Activated T-cell treated with anti-CD3 and anti-CD28 coated beads for 24 hours (primary cell): ENCODE measurements at regions not wholly inside any gene's neighbourhood (a gene's known extent, or its start where the extent isn't known, plus 50 kb on each side); places are given as distances from the start of the nearest gene placed in this dataset.
"Not testable (repeated sequence)": the region's sequence is repeated elsewhere in the genome, so short reads cannot be mapped to it uniquely, and the experiment has no call there.

Experiments used
- DNase-seq: peaks from one replicate; pipeline ENCODE4 v3.0.0-alpha.2; 2020; ENCODE audit warnings: low read depth

DNA sequence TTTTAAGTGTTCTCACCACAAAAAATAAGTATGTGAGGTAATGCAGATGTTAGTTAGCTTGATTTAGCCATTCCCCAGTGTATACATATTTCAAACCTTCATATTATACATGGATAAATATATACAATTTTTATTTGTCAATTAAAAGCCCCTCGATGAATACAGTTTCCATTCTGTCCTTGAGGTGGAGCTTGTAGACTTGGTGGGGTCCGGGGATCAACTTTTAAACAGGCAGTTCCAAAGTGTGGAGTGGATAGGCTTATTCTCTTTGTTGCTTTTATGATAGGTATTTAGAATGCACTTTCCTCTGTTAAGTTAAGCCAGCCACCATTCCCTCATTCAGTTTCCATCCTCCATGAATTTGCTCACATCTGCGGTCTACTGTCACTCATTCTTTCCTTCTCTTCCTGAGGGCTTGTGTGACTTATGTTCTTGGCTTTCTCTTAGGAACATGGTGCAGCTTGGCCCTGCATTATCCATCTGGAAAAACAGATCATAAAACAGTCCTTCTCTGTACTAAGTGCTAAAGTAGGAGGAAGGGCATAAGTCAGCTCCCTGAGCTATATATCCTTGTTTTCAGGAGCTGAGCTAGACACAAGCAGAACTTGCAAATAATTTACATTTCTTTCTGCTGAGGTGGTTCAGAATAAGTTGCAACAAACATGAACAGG is 149.1 kb downstream of the NFKBIZ start:
- DNase-seq, result no peak

DNA sequence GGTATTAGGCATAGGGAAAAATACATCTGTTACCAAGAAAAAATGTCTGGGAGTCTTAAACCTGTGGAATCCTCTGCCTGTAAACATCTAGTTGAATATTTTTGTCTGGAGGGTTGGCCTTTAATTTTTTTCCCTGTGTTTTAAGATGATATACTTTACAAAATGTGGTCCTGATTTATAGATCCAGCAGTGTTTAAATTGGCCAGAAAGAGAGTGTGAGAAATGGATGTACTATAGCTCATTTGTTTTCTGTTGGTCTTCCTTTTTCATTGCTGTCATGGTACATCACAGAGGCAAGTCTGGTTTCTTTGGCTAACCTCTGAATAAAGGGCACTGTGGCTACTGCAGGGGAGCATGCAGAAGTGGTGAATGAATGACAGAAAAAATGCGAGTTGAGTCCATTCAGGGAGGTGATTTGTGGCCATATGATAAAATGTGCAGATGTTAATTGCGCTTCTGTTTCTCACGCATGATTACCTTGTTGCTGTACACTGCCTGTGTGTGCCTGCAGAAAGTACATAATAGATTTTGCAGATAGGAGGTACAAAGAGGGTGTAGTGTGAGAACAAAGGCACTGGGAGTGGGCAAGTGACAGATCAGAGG is 150.0 kb downstream of the NFKBIZ start:
- no peak for DNase-seq

DNA sequence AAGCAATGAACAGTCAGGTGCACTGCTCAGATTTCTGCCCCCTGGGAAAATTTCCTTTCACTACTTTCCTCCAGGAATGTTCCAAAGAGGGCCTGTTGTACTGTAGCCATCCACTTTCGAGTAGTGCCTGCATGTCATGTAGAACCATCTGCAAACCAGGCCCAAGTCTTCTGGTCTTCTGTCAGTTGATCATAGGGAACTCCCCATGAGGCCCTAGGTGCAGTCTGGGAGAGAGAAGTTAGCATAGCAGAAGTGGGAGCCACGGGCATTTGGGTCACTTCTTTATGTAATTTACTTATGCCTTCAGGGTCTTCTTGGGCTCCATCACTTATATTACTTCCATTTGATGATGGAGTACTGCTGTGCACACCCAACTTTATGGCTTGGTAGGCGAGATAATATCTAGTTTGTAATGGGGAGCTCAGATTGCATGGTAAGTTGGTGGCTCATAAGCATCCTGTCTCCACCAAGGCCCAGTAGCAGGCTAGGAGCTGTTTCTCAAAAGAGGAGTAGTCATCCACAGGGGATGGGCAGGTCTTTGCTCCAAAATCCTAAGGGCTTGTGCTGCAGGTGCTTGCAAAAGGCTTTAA is 151.4 kb downstream of the NFKBIZ start:
- DNase-seq, result no peak

DNA sequence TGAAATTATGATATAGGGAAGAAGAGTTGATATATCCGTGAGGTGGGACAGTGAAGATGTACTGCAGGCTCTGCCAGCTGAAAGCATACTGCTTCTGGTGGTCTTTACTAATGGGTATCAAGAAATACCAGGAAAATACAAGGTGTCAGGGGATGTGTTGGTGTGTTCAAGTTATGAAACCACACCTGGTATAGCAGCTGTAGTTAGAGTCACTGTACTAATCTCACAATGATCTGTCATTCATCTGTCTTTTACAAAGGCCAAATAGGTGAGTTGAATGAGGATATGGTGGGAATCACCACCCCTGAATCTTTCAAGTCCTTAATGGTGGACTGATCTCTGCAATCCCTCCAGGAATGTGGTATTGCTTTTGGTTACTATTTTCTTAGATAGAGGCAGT is 152.7 kb downstream of the NFKBIZ start:
- no peak for DNase-seq

DNA sequence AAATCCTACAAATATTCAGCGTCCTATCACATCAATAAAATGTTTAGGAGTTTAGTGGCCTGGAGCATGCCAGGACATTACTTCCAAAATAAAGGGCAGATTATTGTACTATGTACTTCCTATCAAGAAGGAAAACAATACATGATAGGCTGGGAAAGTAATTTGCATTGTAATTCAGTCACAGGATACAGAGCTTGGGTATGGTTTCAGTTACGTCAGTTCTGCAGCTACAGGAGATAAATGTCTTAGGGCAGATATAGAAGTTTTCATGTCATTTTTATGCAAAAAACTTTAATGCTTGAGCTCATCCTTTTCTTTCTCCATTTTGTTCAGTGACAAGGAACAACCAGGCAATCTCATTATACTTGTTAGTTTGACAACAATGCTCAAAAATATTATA is 155.2 kb downstream of the NFKBIZ start:
- DNase-seq, result no peak

DNA sequence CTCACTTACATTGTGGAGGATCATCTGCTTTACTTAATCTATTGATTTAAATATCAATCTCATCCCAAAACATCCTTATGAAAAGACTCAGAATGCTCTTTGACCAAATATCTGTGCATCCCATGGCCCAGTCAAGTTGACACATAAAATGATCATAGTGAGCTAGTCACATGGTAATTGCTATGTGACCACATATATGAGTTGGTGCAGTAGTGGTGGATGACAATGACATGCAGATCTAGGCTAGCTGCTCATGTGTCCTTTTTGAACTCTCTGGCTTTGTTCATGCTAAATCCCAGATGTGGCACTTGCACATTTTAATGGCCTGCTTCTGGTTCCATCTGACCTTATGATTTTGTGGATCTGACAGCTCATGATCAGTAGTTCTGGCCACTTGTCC is 156.2 kb downstream of the NFKBIZ start:
- DNase-seq, result no peak

DNA sequence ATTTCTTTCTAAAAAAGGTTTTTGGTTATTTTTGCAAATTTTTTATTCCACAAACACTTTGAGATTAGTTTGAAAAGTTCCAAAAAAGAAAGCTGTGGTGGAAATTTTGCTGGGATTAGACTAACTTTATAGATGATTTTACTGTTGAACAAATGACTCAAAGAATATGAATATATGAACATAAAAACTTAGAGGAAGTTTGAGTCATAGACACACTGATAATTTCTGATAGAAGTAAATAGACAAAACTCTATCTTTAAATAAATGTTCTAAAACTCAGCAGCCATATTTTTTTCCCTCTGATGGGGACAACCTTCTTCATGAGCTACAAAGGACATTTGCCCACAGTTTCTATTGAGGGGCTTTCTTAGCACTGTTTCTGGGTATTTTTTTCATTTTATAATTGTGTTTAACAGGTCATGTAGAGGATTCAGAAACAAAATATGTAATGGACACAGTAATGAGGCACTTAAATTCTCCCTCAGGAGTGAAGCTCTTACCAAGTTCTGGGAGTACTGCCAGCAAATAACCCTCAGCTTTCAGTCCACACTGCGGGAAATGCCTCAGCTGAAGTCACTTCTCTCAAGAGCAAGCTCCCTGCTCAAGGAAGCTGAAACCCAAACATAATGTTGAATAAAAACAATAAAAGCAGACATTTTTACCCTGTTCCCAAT is 157.6 kb downstream of the NFKBIZ start:
- DNase-seq, result no peak

DNA sequence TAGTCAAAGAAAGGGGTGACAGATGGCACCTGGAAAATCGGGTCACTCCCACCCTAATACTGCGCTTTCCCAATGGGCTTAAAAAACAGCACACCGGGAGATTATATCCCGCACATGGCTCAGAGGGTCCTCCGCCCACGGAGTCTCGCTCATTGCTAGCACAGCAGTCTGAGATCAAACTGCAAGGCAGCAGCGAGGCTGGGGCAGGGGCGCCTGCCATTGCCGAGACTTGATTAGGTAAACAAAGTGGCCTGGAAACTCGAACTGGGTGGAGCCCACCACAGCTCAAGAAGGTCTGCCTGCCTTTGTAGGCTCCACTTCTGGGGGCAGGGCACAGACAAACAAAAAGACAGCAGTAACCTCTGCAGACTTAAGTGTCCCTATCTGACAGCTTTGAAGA is 159.1 kb downstream of the NFKBIZ start:
- DNase-seq, result not testable (repeated sequence)

DNA sequence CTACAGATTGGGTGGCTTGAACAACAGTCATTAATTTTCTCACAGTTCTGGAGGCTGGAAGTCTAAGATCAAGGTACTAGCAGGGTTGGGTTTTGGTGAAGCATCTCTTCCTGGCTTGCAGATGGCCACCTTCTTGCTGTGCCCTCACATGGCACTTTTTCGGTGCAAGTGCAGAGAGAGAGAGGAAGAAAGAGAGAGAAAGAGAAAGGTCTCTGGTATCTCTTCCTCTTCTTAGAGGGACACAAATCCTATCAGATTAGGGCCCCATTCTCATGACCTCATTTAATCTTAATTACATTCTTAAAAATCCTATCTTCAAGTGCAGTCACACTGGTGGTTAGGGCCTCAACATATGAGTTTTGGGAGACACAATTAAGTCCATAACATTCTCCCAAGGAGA is 167.1 kb downstream of the NFKBIZ start:
- DNase-seq, result no peak

DNA sequence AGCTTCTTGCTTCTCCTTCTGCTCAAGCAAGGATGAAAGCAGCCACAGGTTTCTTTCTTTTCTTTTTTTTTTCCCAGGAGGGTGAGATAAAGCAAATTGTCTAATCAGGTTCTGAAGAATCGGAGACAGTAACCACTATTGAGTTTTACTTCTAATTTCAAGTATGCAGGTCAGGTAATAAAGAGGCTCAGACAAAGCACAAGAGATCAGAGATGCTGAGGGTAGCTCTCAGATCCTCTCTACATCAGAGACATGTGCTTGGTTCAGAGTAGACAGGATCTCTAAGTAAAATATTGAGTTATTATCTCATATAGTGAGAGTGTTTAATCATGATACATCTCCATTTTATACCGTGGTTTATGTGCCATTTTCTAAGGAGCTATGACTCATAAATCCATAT is 168.5 kb downstream of the NFKBIZ start:
- DNase-seq, result no peak

DNA sequence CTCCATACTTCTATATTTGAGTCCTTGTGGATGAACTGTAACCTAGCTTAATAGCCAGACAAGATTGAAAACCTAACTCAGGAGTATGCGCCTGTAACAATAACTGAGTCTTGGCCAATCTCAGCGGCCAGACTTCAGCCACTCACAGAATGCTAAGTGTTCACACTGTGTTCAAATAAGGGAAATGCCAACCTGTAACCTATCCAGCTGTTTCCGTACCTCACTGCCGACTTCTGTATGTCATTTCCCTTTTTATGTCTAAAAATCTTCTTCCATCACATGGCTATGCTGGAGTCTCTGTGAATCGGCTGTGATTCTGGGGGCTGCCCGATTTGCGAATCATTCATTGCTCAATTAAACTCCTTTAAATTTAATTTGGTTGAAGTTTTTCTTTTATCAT is 169.2 kb downstream of the NFKBIZ start:
- DNase-seq, result no peak

DNA sequence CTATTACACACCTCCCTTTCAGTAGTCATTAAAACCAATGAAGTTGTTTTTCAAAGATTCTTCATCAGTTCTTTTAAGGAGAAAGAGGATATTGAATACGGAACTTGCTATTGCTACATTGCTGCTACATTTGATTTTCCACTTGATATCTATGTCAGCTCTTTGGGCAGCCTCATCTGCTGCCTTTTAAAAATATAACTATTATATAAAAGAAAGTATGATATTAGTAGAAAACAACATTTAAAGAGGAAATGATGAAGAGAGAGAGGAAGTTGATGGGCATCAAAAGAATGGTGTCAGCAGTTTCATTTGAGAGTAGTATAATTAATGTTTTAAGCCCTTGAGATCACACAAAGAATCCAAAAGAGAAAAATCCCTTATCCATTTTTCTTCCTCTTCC is 171.4 kb downstream of the NFKBIZ start:
- no peak for DNase-seq

DNA sequence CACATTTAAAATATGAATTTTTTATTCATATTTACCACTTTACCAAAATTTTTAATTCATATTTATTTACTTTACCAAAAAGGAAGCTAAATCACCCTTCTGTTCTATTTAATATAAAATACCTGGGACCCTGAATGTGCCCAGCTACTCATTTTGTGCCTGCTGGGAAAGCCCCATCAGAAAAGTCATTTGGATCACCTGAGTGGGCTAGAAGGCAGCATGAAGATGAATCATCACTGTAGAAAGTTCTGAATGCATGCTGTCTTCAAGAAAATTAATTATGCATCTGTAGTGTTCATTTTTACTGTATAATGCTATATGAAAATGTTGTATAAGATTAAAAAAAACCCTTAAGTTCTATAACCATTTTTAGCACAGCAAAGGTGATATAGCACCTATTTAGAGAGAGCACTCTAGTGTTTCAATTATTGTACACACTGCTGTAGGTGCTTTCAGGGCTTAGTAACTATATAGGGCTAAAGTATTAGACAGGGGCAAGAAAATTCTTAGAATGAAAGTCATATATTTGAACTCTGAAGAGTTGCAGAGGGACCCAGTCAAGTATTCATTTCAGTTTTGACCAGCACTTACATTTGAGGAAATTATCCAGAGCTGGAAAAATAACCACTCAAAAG is 175.1 kb downstream of the NFKBIZ start:
- DNase-seq, result no peak

DNA sequence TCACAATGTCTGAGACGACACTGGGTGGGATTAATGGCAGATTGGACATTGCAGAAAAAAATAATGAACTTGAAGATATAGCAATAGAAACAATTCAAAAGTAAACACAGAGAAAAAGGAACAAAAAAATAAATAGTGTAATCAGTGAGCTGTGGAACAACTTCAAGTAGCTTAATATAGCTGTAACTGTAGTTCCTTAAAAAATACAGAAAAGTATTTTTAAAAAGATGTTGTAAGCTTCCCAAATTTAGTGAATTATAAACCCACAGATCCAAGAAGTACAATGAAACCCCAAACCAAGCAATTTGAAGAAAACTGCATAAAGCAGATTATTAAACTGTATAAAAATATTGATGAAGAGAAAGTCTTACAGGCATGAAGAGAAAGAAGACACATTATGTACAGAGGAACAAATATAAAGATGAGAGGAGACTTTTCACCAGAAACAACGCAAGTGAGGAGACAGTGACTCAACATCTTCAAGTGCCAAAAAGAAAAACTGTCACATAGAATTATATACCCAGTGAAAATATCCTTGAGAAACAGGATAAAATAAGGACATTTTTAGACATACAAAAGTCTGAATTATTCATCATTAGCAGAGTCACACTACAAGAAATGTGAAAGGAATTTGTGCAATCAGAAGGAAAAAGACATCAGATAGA is 176.4 kb downstream of the NFKBIZ start:
- DNase-seq, result no peak

DNA sequence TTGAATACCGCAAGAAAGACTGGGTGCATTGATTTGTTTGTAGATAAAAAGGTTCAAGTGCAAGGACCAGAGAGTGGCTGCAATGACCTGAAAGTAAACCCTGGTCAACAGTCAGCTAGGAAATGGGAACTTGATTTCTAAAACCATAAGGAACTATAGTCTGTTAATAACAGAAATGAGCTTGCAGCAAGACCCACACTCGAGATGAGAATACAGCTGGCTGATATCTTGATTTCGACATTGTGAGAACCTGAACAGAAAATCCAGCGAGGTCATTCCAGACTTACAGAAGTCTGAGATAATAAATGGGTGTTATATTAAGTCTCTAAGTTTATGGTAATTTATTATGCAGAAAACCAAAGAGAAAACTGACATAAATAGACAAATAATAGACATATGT is 177.3 kb downstream of the NFKBIZ start:
- DNase-seq, result no peak

DNA sequence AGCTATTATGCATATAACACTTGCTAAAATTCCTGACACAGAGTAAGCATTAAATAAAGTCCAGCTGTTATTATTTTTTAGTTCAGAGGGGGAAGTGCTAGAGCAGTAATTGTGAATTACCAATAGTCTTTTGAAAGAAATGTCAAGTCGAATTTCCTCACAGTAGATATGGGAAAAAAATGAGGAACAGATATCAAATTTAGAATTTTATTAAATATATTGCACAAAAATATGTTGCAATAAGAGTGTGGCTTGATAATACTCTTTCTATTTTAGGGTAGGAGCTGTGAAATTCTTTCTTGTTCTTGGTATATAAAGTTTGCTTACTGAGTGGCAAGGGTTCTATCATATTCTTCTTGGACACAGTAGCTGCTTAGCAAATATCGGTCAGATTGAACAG is 181.3 kb downstream of the NFKBIZ start:
- DNase-seq, result no peak

DNA sequence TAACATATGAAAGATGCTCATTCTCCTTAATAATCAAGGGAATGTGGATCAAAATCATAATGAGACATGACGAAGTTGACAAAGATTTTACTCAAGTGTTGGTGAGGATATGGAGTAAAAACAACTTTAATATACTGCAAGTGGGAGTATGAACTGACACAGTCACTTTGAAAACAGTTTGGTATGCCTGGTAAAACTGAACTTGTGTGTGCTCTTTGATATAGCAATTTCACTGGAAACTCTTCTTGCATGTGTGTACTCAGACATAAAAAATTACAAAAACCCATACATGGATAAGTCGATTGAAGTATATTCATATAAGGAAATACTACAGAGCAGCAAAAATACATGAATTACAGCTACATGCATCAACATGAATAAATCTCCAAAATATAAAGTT is 182.5 kb downstream of the NFKBIZ start:
- no peak for DNase-seq

DNA sequence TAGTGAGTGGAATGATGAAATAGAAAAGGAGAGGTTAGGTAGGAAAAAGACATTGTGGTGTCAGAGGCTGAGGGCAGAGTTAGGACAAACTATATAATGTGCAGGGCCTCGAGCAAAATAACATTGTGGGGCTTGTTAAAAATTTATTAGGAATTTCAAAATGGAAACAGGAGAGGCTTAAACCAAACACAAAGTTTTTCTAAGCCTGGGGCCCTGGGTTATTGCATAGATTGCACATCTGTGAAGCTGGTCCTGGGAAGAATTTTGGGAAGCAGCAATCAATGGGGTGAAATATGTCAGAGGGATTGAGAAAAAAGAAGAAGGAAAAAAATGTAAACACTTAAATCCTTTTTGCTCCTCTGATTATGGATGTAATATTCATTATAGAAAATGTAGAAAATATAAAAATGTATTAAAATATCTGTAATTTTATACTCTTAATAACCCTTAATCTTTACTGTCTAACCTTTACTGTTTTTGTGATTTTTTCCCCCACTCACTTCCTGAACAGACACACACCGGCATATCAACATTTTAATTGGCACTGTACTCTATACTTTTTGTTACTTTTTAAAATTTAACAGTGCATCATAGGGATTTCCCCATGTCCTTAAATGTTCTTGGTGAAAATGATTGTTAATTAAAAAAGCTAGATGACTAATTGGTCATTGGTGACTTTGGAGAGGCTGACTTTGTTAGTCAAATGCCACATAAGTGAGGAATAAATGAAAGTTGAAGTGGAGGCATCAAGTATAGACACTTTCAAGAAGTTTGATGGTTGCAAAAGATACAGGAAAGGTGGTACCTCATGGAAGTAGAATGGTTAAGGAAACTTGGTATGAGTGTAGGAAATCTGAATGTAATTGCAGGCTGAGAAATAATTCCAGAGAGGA is 183.4 kb downstream of the NFKBIZ start:
- DNase-seq, result no peak

DNA sequence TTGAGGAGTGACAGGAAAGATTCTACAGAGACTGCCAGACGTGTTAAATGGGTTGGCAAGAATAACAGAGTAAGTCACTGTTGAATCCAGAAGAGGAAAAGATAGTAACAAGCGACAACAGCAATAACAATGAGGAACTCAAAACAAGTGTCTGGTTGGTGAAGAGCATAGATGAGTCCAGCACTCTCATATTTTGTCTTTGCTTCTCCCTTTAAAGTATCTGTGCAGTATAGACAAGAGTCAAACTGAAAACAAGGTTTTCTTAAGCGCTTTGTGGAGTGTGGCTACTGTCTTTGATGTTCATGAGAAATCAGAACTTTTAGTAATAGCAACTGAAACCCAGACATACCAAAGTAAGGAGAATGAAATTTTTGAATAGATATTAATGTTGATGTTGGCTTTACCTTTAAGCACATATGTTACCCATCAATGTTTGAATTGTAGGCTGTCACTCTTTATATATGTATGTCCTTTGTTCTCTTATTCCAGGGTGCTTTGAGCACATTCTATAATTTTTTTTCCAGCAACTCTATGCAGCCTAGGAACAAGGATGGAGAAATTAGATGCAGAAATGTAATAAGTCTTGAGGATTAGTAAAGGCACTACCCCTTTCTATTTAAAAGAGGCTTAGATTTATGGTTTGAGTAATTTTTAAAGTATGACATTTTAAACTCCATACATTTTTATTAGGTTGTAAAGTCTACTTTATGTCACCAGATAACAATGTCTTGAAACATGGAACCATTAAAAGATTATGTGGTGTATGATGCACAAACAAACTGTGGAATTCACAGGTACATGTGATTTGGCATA is 185.5 kb downstream of the NFKBIZ start:
- no peak for DNase-seq

DNA sequence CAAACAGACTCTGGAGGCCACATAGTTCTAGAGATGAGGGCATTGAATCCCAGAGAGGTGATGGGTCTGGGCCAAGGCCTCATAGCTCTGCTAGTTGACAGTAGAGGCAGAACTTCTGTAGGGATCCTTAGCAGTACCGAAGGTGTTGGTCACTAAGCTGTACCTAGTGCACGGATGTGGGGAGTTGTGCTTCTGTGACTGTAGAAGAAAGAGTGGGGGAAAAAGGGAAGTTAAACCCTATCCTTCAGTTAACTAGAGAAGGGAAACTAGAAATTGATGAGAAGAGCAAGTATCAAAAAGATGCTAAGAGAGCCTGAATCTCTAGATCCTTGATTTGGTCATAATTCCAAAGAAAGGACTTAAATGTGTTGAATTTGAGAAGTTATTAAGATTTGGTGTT is 186.7 kb downstream of the NFKBIZ start:
- DNase-seq, result no peak
